Large intestine (tissue), 3 donors: ENCODE measurements at regions not wholly inside any gene's neighbourhood (a gene's known extent, or its start where the extent isn't known, plus 50 kb on each side); places are given as distances from the start of the nearest gene placed in this dataset.

Experiments
- DNase-seq, 2 donors: peaks; one replicate each; pipeline versions ENCODE4 v3.0.0 to v3.0.0-alpha.2; 2013
- H3K27ac ChIP-seq: one replicate; pipeline ENCODE4 v1.5.1; 2013; ENCODE audit warnings: low read length
- H3K27me3 ChIP-seq: 2 replicates; pipeline ENCODE4 v1.6.1; 2013; ENCODE audit warnings: low read length; ENCODE audit not compliant: control insufficient read depth, insufficient read depth
- H3K36me3 ChIP-seq: 2 replicates; pipeline ENCODE4 v1.6.1; 2013; ENCODE audit warnings: low read length; ENCODE audit not compliant: control insufficient read depth, insufficient read depth
- H3K4me1 ChIP-seq: one replicate; pipeline ENCODE4 v1.6.1; 2013; ENCODE audit warnings: low read length; ENCODE audit not compliant: control insufficient read depth, insufficient read depth
- H3K4me3 ChIP-seq: one replicate; pipeline ENCODE4 v1.5.1; 2013; ENCODE audit warnings: low read length
- H3K9me3 ChIP-seq: one replicate; pipeline ENCODE4 v1.6.1; 2013; ENCODE audit warnings: mild to moderate bottlenecking, low read depth, low read length, moderate library complexity; ENCODE audit not compliant: control insufficient read depth
- WGBS: methylation state at CpG from one replicate; pipeline ENCODE4 v1.1.5; 2013; ENCODE audit warnings: low lambda C conversion rate; ENCODE audit not compliant: insufficient coverage; 5-methylcytosine and 5-hydroxymethylcytosine counted together

GRCh38 chr12:83827193-83827592 is 1085.4 kb downstream of the SLC6A15 start:
- H3K27ac ChIP-seq = no peak overlapping the region
- no peaks in the 10 kb centered on the region for H3K27me3 ChIP-seq
- H3K4me1 ChIP-seq = no peaks in the 10 kb centered on the region
- no peaks in the 10 kb centered on the region for H3K9me3 ChIP-seq
- no peak overlapping the region for H3K4me3 ChIP-seq
- no peaks in the 10 kb centered on the region for H3K36me3 ChIP-seq
- DNase-seq = no peak
- WGBS = no CpG with 5 or more reads among the region's 2 CpGs

- DNase-seq = no peak
- Histone ChIP-seq H3K9me3 (no peaks in the 10 kb centered on the region), H3K36me3 (no peaks in the 10 kb centered on the region), H3K4me3 (no peak overlapping the region), H3K4me1 (no peaks in the 10 kb centered on the region), H3K27ac (no peak overlapping the region), H3K27me3 (no peaks in the 10 kb centered on the region)
Observed at GRCh38 chr12:83826112-83826511, 1086.5 kb downstream of the SLC6A15 start.

GRCh38 chr12:83823386-83824045 is 1089.1 kb downstream of the SLC6A15 start:
- Histone ChIP-seq H3K4me1 (no peaks in the 10 kb centered on the region), H3K9me3 (no peaks in the 10 kb centered on the region), H3K27ac (no peak overlapping the region), H3K36me3 (no peaks in the 10 kb centered on the region), H3K4me3 (no peak overlapping the region), H3K27me3 (no peaks in the 10 kb centered on the region)
- WGBS = 100% methylated on average over 1 of the region's 8 CpGs
- DNase-seq = no peak

GRCh38 chr12:83821967-83822366 is 1090.6 kb downstream of the SLC6A15 start:
- Histone ChIP-seq H3K4me3 (no peak overlapping the region), H3K9me3 (no peaks in the 10 kb centered on the region), H3K27ac (no peak overlapping the region), H3K4me1 (no peaks in the 10 kb centered on the region), H3K36me3 (no peaks in the 10 kb centered on the region), H3K27me3 (no peaks in the 10 kb centered on the region)
- no peak for DNase-seq
- WGBS = 56% methylated on average over 1 of the region's 1 CpG

- no peak for DNase-seq
- Histone ChIP-seq H3K4me1 (no peaks in the 10 kb centered on the region), H3K27ac (no peak overlapping the region), H3K9me3 (no peaks in the 10 kb centered on the region), H3K36me3 (no peaks in the 10 kb centered on the region), H3K27me3 (no peaks in the 10 kb centered on the region), H3K4me3 (no peak overlapping the region)
- WGBS = 40% methylated on average over 1 of the region's 1 CpG
Observed at GRCh38 chr12:83818881-83819280, 1093.7 kb downstream of the SLC6A15 start.

- no peaks in the 10 kb centered on the region for H3K4me1 ChIP-seq
- no peak overlapping the region for H3K27ac ChIP-seq
- DNase-seq = no peak
- H3K27me3 ChIP-seq = no peaks in the 10 kb centered on the region
- H3K36me3 ChIP-seq = no peaks in the 10 kb centered on the region
- WGBS = no CpG with 5 or more reads among the region's 1 CpG
- H3K4me3 ChIP-seq = no peak overlapping the region
- no peaks in the 10 kb centered on the region for H3K9me3 ChIP-seq
Observed at GRCh38 chr12:83817730-83818129, 1094.9 kb downstream of the SLC6A15 start.

GRCh38 chr12:83808591-83808990 is 1104.0 kb downstream of the SLC6A15 start:
- 80% methylated on average over 1 of the region's 3 CpGs for WGBS
- no peaks in the 10 kb centered on the region for H3K36me3 ChIP-seq
- H3K4me3 ChIP-seq = no peak overlapping the region
- no peak overlapping the region for H3K27ac ChIP-seq
- DNase-seq = no peak
- no peaks in the 10 kb centered on the region for H3K27me3 ChIP-seq
- H3K9me3 ChIP-seq = no peaks in the 10 kb centered on the region
- H3K4me1 ChIP-seq = no peaks in the 10 kb centered on the region

GRCh38 chr12:83807871-83808270 is 1104.7 kb downstream of the SLC6A15 start:
- WGBS = no CpG with 5 or more reads among the region's 3 CpGs
- no peaks in the 10 kb centered on the region for H3K9me3 ChIP-seq
- no peaks in the 10 kb centered on the region for H3K27me3 ChIP-seq
- H3K4me3 ChIP-seq = no peak overlapping the region
- H3K36me3 ChIP-seq = no peaks in the 10 kb centered on the region
- no peak overlapping the region for H3K27ac ChIP-seq
- DNase-seq = no peak
- H3K4me1 ChIP-seq = no peaks in the 10 kb centered on the region

- no peak for DNase-seq
- H3K27ac ChIP-seq = no peak overlapping the region
- no peaks in the 10 kb centered on the region for H3K27me3 ChIP-seq
- H3K36me3 ChIP-seq = no peaks in the 10 kb centered on the region
- H3K4me3 ChIP-seq = no peak overlapping the region
- H3K4me1 ChIP-seq = no peaks in the 10 kb centered on the region
- no peaks in the 10 kb centered on the region for H3K9me3 ChIP-seq
- WGBS = 60% methylated on average over 1 of the region's 4 CpGs
Observed at GRCh38 chr12:83805873-83806272, 1106.7 kb downstream of the SLC6A15 start.

GRCh38 chr12:83805156-83805772 is 1107.3 kb downstream of the SLC6A15 start:
- DNase-seq = no peak
- no peak overlapping the region for H3K27ac ChIP-seq
- H3K4me3 ChIP-seq = no peak overlapping the region
- no peaks in the 10 kb centered on the region for H3K27me3 ChIP-seq
- 53% methylated on average over 2 of the region's 4 CpGs for WGBS
- no peaks in the 10 kb centered on the region for H3K4me1 ChIP-seq
- H3K36me3 ChIP-seq = no peaks in the 10 kb centered on the region
- H3K9me3 ChIP-seq = no peaks in the 10 kb centered on the region

- no peaks in the 10 kb centered on the region for H3K27me3 ChIP-seq
- no peak overlapping the region for H3K4me3 ChIP-seq
- DNase-seq = no peak
- no peaks in the 10 kb centered on the region for H3K9me3 ChIP-seq
- H3K4me1 ChIP-seq = no peaks in the 10 kb centered on the region
- no peak overlapping the region for H3K27ac ChIP-seq
- H3K36me3 ChIP-seq = no peaks in the 10 kb centered on the region
Observed at GRCh38 chr12:83801972-83802371, 1110.6 kb downstream of the SLC6A15 start.
